Stomach (tissue), 4 donors: ENCODE measurements at regions not wholly inside any gene's neighbourhood (a gene's known extent, or its start where the extent isn't known, plus 50 kb on each side); places are given as distances from the start of the nearest gene placed in this dataset.

ENCODE experiments used
- EP300 ChIP-seq: sonication (generic); formaldehyde crosslinking; IDR thresholded peaks from one replicate; pipeline ENCODE4 v1.6.1; 2017; ENCODE audit warnings: antibody characterized with exemption
- POLR2A ChIP-seq, 4 donors: fragments of 450-650 bp; IDR thresholded peaks; one replicate each; pipeline ENCODE4 v1.6.1; 2016; ENCODE audit warnings: antibody characterized with exemption in 4 of 4, control low read depth in 2 of 4, mild to moderate bottlenecking in 1 of 4, moderate library complexity in 1 of 4
- TF ChIP-seq, protein P1 (sequence below), 7 experiments: fragments of 450-650 bp in 4 of 7; fragments of 200-600 bp in 3 of 7; sonication (generic) in 3 of 7; IDR thresholded peaks; one replicate each; pipeline ENCODE4 v1.5.1; 2016 to 2019; ENCODE audit warnings: antibody characterized with exemption in 7 of 7, control low read depth in 2 of 7, mild to moderate bottlenecking in 1 of 7

- TF ChIP-seq, protein P1, sequence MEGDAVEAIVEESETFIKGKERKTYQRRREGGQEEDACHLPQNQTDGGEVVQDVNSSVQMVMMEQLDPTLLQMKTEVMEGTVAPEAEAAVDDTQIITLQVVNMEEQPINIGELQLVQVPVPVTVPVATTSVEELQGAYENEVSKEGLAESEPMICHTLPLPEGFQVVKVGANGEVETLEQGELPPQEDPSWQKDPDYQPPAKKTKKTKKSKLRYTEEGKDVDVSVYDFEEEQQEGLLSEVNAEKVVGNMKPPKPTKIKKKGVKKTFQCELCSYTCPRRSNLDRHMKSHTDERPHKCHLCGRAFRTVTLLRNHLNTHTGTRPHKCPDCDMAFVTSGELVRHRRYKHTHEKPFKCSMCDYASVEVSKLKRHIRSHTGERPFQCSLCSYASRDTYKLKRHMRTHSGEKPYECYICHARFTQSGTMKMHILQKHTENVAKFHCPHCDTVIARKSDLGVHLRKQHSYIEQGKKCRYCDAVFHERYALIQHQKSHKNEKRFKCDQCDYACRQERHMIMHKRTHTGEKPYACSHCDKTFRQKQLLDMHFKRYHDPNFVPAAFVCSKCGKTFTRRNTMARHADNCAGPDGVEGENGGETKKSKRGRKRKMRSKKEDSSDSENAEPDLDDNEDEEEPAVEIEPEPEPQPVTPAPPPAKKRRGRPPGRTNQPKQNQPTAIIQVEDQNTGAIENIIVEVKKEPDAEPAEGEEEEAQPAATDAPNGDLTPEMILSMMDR (IDR thresholded peaks at IDR 0.05): no peak
- no peak for TF ChIP-seq EP300
- no peak for TF ChIP-seq POLR2A (IDR thresholded peaks at IDR 0.05)
These were observed 155.1 kb upstream of the FGF13 start for GRCh38 chrX:138866643-138867042.
